ENCODE measurements at regions not wholly inside any gene's neighbourhood (a gene's known extent, or its start where the extent isn't known, plus 50 kb on each side); places are given as distances from the start of the nearest gene placed in this dataset.

- Histone ChIP-seq H3K27ac (no peak overlapping the region), H3K27me3 (no peaks in the 10 kb centered on the region), H3K9me3 (ENCODE audit: low read depth) (no peaks in the 10 kb centered on the region), H3K4me1 (ENCODE audit: low read depth) (no peaks in the 10 kb centered on the region), H3K36me3 (no peaks in the 10 kb centered on the region), H3K4me3 (no peak overlapping the region)
- no peak for TF ChIP-seq CTCF (IDR thresholded peaks at IDR 0.05; ENCODE audit: low read depth, low read length)
- DNase-seq (ENCODE audit: low read depth in 1 of 2, low spot score in 1 of 2) = no peak
Observed at GRCh38 chr2:82275599-82275998, 1971.0 kb upstream of the LRRTM1 start.

GRCh38 chr2:82268446-82268845 lies 1963.9 kb upstream of the LRRTM1 start:
- Histone ChIP-seq H3K9me3 (ENCODE audit: low read depth) (no peaks in the 10 kb centered on the region), H3K4me1 (ENCODE audit: low read depth) (no peaks in the 10 kb centered on the region), H3K27me3 (no peaks in the 10 kb centered on the region), H3K36me3 (no peaks in the 10 kb centered on the region), H3K4me3 (no peak overlapping the region), H3K27ac (no peak overlapping the region)
- no peak for DNase-seq (ENCODE audit: low read depth in 1 of 2, low spot score in 1 of 2)
- no peak for TF ChIP-seq CTCF (IDR thresholded peaks at IDR 0.05; ENCODE audit: low read depth, low read length)

- DNase-seq (ENCODE audit: low read depth in 1 of 2, low spot score in 1 of 2) = no peak
- H3K27me3 ChIP-seq = no peaks in the 10 kb centered on the region
Observed at GRCh38 chr2:82260521-82260920, 1956.0 kb upstream of the LRRTM1 start.

GRCh38 chr2:82259551-82259950 lies 1955.0 kb upstream of the LRRTM1 start:
- Histone ChIP-seq H3K27ac (no peak overlapping the region), H3K9me3 (ENCODE audit: low read depth) (no peaks in the 10 kb centered on the region), H3K4me3 (no peak overlapping the region), H3K27me3 (no peaks in the 10 kb centered on the region), H3K4me1 (ENCODE audit: low read depth) (no peaks in the 10 kb centered on the region), H3K36me3 (no peaks in the 10 kb centered on the region)
- DNase-seq (ENCODE audit: low read depth in 1 of 2, low spot score in 1 of 2) = no peak
- TF ChIP-seq CTCF (IDR thresholded peaks at IDR 0.05; ENCODE audit: low read depth, low read length) = no peak

More at GRCh38 chr2:82260521-82260920, 1956.0 kb upstream of the LRRTM1 start:
- Histone ChIP-seq H3K27ac (no peak overlapping the region), H3K36me3 (no peaks in the 10 kb centered on the region), H3K4me3 (no peak overlapping the region), H3K4me1 (ENCODE audit: low read depth) (no peaks in the 10 kb centered on the region), H3K9me3 (ENCODE audit: low read depth) (no peaks in the 10 kb centered on the region)
- TF ChIP-seq CTCF (IDR thresholded peaks at IDR 0.05; ENCODE audit: low read depth, low read length) = no peak

- H3K27ac ChIP-seq = no peak overlapping the region
- no peaks in the 10 kb centered on the region for H3K36me3 ChIP-seq
- no peaks in the 10 kb centered on the region for H3K9me3 ChIP-seq (ENCODE audit: low read depth)
Observed at GRCh38 chr2:82257796-82258555, 1953.4 kb upstream of the LRRTM1 start.

More at GRCh38 chr2:82257796-82258555, 1953.4 kb upstream of the LRRTM1 start:
- Histone ChIP-seq H3K4me3 (no peak overlapping the region), H3K27me3 (no peaks in the 10 kb centered on the region), H3K4me1 (ENCODE audit: low read depth) (no peaks in the 10 kb centered on the region)
- TF ChIP-seq CTCF (IDR thresholded peaks at IDR 0.05; ENCODE audit: low read depth, low read length) = no peak
- DNase-seq (ENCODE audit: low read depth in 1 of 2, low spot score in 1 of 2) = no peak

Data from cardiac muscle cell (in vitro differentiated cells and primary cell).